PFSK-1 (cell line): ENCODE measurements at regions not wholly inside any gene's neighbourhood (a gene's known extent, or its start where the extent isn't known, plus 50 kb on each side); places are given as distances from the start of the nearest gene placed in this dataset.

Source experiments
- POLR2AphosphoS5 ChIP-seq: IDR thresholded peaks from 2 replicates; pipeline ENCODE4 v1.6.1; 2012; ENCODE audit warnings: low read depth, mild to moderate bottlenecking, control low read depth, low read length, moderate library complexity
- REST ChIP-seq, 2 experiments: IDR thresholded peaks; 2 replicates each; pipeline versions ENCODE4 v1.6.1 to v1.8.0; 2011 to 2012; ENCODE audit warnings: low read depth in 2 of 2, low read length in 2 of 2, control low read depth in 1 of 2, inconsistent platforms in 1 of 2, mild to moderate bottlenecking in 1 of 2, moderate library complexity in 1 of 2; ENCODE audit not compliant: insufficient read depth in 1 of 2
- TAF1 ChIP-seq: IDR thresholded peaks from 2 replicates; pipeline ENCODE4 v1.6.1; 2012; ENCODE audit warnings: low read length, control low read depth, borderline replicate concordance; ENCODE audit not compliant: insufficient read depth

DNA sequence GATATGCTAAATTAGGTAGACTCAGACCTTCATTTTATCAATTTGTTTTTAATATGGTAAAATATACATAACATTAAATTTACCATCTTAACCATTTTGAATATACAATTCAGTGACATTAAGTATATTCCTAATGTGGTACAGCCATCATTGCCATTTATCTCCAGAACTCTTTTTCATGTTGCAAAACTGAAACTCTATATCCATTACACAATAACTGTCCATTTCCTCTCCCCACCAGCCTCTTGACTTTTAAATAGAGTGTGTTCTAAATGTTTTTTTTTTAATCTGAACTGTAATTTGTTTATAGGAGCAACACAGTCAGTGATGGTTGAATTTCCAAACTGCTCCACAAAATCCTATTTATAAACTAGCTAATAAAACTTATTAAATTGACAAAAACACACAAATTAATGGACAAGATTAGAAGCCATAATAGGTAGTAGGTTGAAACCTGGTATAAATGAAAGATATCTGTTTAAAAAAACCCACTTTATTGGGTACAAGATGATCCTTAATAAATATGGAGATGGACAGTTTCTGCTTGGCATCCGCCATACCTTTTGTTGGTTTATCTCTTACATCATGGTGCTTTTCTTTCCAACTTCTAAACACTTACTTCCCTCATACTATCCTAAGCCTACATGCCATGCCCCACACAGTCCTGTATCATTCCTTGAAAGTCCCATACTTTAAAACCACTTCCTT is 142.4 kb downstream of the ZPLD1 start:
- no peak for TF ChIP-seq TAF1
- no peak for TF ChIP-seq POLR2AphosphoS5
- TF ChIP-seq REST (IDR thresholded peaks at IDR 0.05; ENCODE audit: insufficient read depth in 1 of 2, low read depth in 2 of 2, low read length in 2 of 2), result no peak
